ENCODE measurements at regions not wholly inside any gene's neighbourhood (a gene's known extent, or its start where the extent isn't known, plus 50 kb on each side); places are given as distances from the start of the nearest gene placed in this dataset.
A peak's percentile ranks its signal among the peaks of the same experiment; 100 is the strongest.

- H3K27ac ChIP-seq, result no peak overlapping the region
- no peaks in the 10 kb centered on the region for H3K27me3 ChIP-seq
- H3K4me3 ChIP-seq, result no peak overlapping the region
- TF ChIP-seq CTCF (IDR thresholded peaks at IDR 0.05), result no peak
- DNase-seq, result no peak
- no peaks in the 10 kb centered on the region for H3K4me1 ChIP-seq
- no peaks in the 10 kb centered on the region for H3K9me3 ChIP-seq
- H3K36me3 ChIP-seq, result no peaks in the 10 kb centered on the region
- intact Hi-C loops (cut with DNase I; ENCODE audit: low total_unique reads), result no loop called here
Observed at GRCh38 chr9:38233796-38234355, 158.6 kb upstream of the ALDH1B1 start.

- no peak for TF ChIP-seq CTCF (IDR thresholded peaks at IDR 0.05)
- peaks cover 0 to 2% of the 10 kb centered on the region in 2 donors for H3K27me3 ChIP-seq
- intact Hi-C loops (cut with DNase I; ENCODE audit: low total_unique reads), result no loop called here
- peak in 1 of 2 donors; percentile 41 for DNase-seq
- no peak overlapping the region for H3K4me3 ChIP-seq
- no peaks in the 10 kb centered on the region for H3K4me1 ChIP-seq
- no peak overlapping the region for H3K27ac ChIP-seq
- no peaks in the 10 kb centered on the region for H3K9me3 ChIP-seq
- no peaks in the 10 kb centered on the region for H3K36me3 ChIP-seq
Observed at GRCh38 chr9:38233343-38233742, 159.2 kb upstream of the ALDH1B1 start.

GRCh38 chr9:38232895-38233294 is 159.6 kb upstream of the ALDH1B1 start:
- no peaks in the 10 kb centered on the region for H3K9me3 ChIP-seq
- H3K27ac ChIP-seq, result no peak overlapping the region
- TF ChIP-seq CTCF (IDR thresholded peaks at IDR 0.05), result no peak
- no peaks in the 10 kb centered on the region for H3K4me1 ChIP-seq
- H3K27me3 ChIP-seq, result peaks cover 0 to 3% of the 10 kb centered on the region in 2 donors
- intact Hi-C loops (cut with DNase I; ENCODE audit: low total_unique reads), result no loop called here
- H3K4me3 ChIP-seq, result no peak overlapping the region
- H3K36me3 ChIP-seq, result no peaks in the 10 kb centered on the region
- DNase-seq, result no peak

- TF ChIP-seq CTCF (IDR thresholded peaks at IDR 0.05), result no peak
- intact Hi-C loops (cut with DNase I; ENCODE audit: low total_unique reads), result no loop called here
- Histone ChIP-seq H3K4me3 (no peak overlapping the region), H3K9me3 (no peaks in the 10 kb centered on the region), H3K36me3 (no peaks in the 10 kb centered on the region), H3K27ac (no peak overlapping the region), H3K27me3 (peaks cover 0 to 19% of the 10 kb centered on the region in 2 donors), H3K4me1 (peaks cover 0 to 12% (median 6%) of the 10 kb centered on the region in 4 donors)
- no peak for DNase-seq
Observed at GRCh38 chr9:38229504-38230155, 160.6 kb upstream of the SHB start.

- intact Hi-C loops (cut with DNase I; ENCODE audit: low total_unique reads), result no loop called here
- no peaks in the 10 kb centered on the region for H3K36me3 ChIP-seq
- TF ChIP-seq CTCF (IDR thresholded peaks at IDR 0.05), result no peak
- H3K27me3 ChIP-seq, result peaks cover 0 to 19% of the 10 kb centered on the region in 2 donors
- no peak overlapping the region for H3K4me3 ChIP-seq
- no peak for DNase-seq
- peaks cover 0 to 12% (median 6%) of the 10 kb centered on the region in 4 donors for H3K4me1 ChIP-seq
- no peak overlapping the region for H3K27ac ChIP-seq
- no peaks in the 10 kb centered on the region for H3K9me3 ChIP-seq
Observed at GRCh38 chr9:38229104-38229500, 160.1 kb upstream of the SHB start.

Measured in tibial artery (tissue), 4 donors.